Posterior cingulate gyrus (tissue), 11 donors: ENCODE measurements at regions not wholly inside any gene's neighbourhood (a gene's known extent, or its start where the extent isn't known, plus 50 kb on each side); places are given as distances from the start of the nearest gene placed in this dataset.

Source experiments
- DNase-seq, 10 donors: peaks; one replicate each; pipeline versions ENCODE4 v3.0.0 to v3.0.0-alpha.2; 2020 to 2021; ENCODE audit warnings: mixed read lengths in 3 of 10
- intact Hi-C: fragments of 100-400 bp; cut with DNase I; formaldehyde crosslinking; loops from one replicate; pipeline ENCODE4 v1.15.1; 2023

DNA sequence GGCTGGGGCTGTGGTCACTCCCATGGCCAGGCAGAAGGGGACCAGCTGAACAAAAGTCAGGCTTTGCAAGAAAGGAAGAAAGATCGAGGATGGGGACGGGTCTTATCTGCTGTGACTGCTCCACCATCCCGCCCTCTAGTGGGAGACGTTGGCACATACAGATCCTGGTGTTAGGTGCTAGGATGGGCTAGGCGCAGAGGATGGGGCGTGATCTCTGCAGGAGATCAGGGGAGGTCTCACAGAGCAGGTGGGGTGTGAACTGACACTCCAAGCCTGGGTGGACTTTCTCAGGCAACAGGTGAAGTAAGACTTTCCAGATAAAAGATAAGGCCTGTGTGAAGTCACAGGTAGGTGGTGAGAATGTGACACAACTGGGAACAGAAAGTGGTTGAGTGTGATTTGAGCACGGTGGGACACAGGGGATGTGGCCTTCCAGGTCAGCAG, 141.9 kb upstream of the SMAD3 start:
- intact Hi-C loops, result no loop called here
- no peak for DNase-seq

DNA sequence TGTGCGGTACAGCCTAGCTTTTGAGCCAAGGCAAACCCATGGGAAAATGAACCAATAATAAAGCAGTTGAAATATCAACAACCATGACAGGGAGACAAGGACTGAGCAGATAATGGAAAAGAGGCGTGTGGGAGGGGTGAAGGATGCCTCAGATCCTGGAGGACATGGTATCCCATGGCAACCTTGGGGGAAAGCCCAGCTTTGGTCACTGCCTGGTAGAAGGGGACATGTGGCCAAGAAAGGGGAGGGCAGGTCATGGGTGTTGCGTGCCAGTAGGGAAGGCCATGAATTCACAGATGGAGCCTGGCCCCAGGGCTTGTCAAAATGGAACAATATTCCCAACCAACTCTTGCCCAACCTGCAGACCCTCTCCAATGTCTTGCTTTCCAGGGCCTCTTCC, 140.5 kb upstream of the SMAD3 start:
- no peak for DNase-seq
- intact Hi-C loops, result no loop called here

DNA sequence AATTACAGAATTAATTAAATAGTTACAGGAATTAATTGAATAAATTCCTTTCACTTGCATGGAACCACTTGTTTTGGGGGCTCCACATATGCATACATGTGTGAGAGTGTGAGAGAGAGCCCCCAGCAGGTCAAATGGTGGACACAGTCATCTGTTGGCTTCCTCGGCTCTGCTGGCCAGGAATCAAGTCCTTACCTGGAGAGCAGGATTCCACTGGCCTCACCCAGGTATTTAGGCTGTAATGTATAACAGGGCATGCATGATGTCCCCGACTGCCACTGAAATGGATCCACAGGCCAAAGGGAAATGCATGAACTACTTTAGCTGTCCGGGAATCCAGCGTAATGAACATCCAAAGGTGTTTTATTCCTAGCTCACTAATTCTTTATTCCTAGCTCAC, 139.7 kb upstream of the SMAD3 start:
- DNase-seq, result no peak
- intact Hi-C loops, result no loop called here

DNA sequence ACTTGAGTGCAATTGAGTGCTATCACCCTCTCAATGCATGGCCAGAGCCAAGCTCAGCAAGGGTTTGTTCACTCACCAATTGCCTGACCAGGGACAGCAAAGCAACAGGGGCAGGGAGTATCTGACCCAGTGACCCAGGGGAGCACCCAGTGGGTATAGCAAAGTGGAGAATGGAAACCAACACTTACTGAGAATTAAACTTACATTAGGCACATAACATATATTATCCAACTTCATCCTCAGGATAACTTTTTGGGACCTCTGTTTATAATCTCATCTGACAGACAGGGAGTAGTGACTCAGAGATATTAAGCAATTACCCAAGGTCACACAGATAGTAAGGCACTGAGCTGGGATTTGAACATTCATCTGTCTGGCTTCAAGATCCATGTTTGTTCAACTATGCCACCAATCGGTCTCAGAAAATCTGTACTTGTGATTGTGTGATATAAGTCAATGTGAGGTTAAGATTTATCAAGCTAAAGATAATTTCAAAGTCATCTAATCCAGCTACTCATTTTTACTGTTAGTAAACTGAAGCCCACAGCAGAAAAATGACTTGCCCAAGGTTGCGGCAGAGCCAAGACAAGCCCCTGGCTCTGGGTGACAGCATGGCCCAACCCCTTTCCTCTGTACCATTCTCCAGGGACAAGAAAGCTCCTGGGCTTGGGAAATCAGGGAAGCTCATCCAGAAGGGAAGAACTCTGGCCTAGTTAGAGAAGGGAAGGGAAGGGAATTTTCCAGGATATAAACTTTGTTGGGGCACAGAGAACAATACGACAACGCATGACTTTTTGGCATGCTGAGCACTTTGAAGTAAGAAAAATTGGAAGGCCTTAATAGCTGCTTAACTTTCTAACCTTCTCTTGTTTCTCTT, 138.0 kb upstream of the SMAD3 start:
- intact Hi-C loops, result no loop called here
- DNase-seq, result no peak

DNA sequence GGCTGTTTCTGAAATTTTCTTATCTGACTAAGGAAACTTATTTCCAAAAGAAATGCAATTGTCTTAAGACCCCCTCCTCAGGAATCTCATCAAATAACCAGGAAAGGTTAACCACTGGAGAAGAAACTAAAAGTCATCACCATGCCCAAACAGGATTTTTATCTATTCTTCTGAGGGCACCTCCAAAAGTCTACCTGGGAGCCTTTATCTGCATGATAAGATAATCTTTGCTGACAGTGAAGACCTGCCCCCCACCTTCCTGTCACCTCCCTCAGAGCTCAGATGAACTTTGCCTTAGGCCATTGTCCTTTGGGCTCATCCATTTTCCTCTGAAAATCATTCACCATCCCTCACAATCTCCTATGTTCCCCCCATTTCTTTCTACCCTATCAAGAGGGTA, 137.3 kb upstream of the SMAD3 start:
- no peak for DNase-seq

DNA sequence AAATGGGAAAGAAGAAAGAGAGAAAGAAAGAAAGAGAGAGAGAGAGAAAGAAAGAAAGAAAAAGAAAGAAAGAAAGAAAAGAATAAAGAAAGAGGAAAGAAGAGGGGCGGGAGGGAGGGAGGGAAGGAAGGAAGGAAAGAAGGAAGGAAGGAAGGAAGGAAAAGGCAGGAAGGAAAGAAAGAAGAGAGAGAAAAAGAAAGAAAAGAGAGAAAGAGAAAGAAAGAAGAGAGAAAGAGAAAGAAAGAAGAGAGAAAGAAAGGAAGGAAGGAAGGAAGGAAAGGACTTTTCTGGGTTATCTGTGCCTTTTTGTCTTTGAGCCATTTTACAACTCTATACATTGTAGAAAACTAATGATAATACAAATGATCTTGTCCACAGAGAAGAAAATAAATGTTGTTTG, 136.6 kb upstream of the SMAD3 start:
- no peak for DNase-seq
- intact Hi-C loops, result no loop called here

More for the DNA sequence above, 137.3 kb upstream of the SMAD3 start:
- intact Hi-C loops, result no loop called here

DNA sequence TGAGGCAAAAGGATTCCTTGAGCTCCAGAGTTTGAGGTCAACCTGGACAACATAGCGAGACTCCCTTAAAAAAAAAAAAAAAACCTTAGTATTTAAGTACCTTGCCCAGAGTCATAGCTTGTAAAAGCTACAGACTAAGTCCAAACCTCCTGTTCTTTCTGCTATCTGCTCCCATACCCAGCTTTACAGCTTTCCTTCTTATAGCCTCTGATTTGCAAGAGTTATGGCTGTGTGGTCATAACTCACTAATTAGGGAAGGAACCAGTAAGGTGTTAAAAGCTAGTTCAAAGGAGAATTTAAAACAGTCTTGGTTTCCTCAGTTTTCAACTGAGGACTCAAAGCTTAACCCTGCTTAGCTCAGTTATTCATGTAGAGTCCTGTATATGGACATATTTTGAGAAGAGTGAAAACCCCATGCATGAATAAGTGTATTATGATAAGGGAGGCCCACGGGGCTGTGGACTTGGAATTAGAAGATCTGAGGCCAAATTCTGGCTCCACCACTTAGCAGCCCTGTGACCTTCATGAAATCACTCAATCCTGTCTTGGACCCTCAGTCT, 135.5 kb upstream of the SMAD3 start:
- intact Hi-C loops, result no loop called here
- no peak for DNase-seq

DNA sequence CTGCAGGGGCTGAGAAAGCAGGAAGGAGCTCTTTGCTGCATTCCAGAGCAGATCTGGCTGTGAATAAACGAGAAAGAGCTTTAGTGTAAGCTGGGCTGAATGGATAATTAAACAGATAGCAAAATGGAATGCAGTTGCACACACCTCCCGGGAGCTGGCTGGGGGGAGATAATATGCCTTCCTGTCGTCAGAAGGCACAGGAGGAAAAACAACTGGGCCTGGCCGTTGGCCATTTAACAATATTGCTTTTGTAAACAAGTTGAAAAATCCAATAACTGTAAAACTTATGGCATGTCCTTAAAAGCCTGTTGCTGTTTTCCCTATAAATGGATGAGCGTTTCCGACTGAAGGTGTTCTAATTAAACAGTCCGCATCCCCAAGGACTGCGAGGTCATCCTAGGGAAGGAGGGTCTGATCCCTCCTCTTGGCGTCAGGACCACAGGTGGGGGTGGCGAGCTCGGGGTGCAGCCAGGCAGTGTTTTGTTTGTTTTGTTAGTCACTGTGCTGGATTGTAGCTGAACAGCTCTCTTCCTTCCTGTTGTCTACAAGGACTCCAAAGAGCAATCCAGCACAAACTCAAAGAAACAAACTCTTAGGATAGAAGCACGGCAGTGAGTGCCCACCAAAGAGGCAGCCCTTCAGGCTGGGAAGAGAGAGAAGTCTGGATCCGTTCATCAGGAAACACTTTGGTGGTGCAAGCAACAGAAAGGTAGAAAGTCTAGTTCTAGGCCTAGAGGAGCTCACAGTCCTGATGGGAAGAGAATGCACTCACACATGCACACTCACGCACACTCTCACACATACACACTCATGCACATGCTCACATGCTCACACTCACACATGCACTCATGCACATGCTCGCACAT, 133.4 kb upstream of the SMAD3 start:
- peak in 1 of 10 donors; percentile 31 for DNase-seq
- intact Hi-C loops, result no loop called here

DNA sequence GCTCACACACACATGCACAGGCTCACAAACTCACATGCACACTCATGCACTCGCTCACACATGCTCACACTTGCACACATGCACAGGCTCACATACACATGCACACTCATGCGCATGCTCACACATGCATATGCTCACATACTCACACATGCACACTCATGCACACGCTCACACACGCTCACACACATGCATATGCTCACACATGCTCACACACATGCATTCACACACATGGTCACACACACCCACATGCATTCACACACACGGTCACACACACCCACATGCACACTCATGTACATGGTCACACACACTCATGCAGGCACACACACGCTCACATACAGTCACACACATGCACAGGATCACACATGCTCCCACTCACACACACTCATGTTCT, 132.8 kb upstream of the SMAD3 start:
- intact Hi-C loops, result no loop called here
- DNase-seq, result peak in 1 of 10 donors; percentile 0

DNA sequence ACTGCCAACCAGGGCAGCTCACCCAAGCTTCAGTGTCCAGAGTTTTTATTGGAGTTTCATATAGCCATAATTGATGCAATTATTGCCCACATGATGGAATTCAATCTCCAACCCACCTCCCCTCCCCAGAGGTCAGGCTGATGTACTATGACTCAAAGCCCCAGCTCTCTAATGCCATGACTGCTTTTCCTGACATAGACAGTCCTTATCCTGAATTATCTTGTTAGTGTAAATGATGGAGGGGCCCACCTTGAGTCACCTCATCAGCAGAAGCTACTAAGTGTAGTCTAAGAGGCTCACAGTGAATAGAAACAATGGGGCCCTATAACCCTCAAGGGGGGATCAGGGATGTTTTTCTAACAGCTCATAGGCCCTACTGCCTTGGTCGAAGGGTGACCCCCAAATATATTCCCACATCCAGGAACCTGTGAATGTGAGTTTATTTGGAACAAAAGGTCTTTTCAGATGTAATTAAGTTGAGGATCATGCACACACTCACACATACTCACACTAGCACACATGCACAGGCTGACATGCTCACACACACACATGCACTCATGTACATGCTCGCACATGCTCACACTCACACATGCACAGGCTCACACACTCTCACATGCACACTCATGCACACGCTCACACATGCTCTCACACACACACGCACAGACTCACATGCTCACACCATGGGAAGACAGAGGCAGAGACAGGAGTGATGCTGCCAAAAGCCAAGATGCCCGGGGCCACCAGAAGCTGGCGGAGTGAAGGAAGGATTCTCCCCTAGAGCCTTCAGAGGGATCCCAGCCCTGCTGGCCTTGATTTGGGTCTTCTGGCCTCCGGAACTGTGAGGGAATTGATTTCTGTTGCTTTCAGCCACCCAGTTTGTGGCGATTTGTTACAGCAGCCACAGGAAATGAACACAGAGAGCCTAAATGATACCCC, 131.2 kb upstream of the SMAD3 start:
- intact Hi-C loops, result no loop called here
- no peak for DNase-seq

DNA sequence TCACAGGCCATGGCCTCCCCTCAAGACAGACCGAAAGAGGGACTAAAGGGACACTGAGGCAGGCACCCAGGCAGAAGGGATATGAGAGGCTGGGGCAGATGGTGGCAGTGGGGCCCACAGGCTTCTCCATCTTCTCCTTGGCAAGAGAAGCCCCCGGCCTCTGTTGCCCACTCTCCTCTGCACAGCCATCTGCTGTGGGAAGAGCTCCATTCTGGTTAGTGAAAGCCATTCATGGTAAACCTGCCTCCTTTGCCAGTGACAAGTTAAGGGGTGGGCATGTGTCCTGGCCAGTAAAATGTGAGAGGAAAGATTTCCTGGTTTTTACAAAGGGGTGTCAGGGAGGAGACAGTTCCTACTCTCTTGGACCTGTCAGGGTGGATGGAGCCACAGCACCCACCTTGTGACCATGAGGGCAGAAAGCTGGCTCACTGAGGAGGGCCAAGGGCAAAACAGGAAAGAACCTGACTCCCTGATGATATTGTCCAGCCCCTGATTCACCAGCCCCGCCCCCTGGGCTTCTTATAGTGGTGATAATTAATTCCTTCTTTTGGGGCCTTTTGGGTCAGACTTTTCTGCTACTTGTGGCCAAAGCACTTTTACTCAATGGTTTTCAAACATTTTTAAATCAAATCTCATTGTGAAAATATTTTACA, 130.4 kb upstream of the SMAD3 start:
- intact Hi-C loops, result no loop called here
- peak in 1 of 10 donors; percentile 41 for DNase-seq

DNA sequence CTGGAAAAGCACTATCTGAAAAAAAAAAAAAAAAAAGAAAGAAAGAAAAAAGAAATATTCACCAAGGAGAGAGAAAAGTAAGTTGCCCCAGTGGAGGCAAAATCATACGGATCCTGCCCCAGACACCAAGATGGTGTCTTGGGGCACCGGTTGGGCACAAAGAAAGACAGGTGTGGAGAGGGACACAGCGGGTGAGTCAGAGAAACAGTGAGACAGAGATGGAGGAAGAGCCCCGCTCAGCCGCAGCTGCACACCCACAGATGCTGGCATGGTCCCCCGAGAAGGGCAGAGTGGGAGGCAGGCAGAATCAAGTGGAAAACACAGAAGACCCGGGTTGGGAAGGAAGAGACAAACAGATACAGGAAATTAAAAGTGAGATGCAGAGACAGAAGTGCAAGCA, 129.7 kb upstream of the SMAD3 start:
- DNase-seq, result peak in 1 of 10 donors; percentile 66
- intact Hi-C loops, result no loop called here

DNA sequence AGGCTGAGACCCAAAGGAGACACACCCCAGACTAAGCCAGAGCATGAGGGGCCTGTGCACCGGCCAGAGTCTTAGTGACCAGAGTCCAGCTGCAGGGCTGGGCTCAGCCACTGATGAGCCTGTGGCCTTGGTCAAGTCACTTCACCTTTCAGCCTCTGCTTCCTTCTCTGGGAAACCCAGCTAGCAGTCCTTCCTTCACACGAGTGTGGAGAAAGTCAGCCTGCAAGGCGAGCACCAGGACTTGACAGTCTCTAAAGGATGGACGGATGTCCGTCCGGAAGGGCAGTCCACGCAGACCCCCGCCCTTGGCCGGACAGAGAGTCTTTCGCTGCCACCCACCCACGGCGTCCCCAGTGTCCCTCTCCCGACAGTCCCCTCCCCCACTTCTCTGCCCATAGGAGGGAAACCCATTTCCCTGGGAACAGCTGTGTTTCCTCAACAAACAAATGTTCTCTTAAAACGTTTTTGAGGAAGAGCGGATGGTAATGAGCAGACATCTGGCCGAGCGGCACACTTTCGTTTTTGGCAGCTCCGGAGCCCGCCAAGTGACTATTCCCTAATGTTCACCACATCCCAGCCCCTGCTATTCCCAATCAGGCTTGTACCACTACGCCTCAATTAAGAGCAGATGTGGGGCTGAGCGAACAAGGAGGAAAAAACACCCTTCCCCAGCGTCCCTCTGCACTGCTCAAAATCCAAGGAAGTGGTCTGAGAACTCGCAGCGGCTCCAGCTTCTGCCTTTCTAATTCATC, 129.1 kb upstream of the SMAD3 start:
- intact Hi-C loops, result no loop called here
- peak in 2 of 10 donors; percentile 36 to 92 for DNase-seq

DNA sequence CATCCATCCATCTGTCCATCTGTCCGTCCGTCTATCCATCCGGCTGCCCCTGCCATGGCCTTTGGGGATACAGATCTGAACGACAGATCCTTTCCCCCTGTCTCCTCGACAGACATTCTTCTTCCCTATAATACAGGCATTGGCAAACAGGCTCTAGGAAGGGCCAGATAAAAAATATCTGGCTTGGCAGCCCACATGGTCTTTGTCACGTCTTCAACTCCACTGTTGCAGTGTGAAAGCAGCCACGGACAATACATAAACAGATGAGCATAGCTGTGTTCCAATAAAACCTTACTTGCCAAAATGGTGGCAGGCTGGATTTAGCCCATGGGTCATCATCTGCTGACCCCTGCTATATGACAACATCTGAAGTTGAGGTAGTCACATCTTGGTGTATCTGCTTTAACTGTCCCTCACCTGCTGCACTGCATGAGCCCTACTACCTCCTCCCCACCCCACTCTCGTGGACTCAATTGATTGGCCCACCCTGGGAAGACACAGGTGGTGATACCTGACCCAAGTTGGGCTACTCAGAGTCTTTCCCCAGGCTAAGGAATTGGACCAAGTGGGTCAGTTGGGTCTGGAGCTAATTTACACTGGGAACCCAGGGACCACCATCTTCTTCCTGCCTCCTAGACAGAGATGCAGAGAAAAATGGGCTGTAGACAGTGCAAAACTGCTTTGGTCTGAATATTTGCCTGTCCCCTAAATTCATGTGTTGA, 128.4 kb upstream of the SMAD3 start:
- DNase-seq, result peak in 1 of 10 donors; percentile 44
- intact Hi-C loops, result no loop called here

DNA sequence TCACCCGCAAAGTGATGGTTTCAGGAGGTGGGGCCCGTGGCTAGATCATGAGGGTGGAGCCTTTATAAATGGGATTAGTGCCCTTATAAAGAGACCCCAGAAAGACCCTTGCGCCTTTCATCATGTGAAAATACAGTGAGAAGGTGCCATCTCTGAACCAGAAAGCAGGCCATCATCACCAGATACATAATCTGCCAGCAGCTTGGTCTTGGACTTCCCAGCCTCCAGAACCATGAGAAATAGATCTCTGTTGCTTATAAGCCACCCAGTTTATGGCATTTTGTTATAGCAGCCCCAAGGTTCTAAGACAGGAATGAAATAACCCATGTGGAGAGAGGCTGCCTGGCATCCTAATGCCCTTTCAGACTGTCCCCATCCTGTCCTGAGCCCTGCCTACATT, 127.8 kb upstream of the SMAD3 start:
- DNase-seq, result peak in 1 of 10 donors; percentile 3

DNA sequence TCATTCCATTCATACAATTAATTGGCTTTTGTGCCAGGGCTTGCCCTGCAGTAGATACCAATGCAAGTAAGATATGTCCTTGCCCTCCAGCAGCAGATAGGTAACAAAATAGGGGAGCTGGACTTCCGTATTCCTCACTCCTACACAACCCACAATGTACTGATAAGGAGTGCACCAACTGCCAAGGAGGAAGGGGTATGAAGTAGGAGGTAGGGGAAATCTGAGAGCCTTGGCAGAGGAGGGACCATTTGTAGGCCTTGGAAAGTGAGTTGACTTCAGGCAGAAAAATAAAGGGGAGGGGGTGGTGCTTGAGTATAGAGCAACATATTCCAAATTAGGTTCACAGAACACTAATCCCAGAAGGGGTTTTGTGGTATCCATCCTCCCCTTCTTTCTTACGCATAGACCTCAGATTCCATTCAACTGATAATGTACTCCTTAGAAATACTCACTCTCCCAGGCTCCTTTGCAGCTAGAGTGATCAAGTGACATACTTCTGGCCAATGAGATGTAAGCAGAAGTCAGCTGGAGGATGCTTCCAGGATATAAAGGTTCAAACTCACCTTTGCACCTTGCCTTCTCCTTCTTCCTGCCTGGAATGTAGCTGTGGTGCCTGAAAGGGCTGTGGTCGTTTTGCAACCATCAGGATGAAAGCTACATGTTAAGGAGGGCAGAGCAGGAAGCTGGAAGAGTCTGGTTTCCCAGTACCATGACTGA, 127.1 kb upstream of the SMAD3 start:
- intact Hi-C loops, result no loop called here

More for the DNA sequence above, 127.8 kb upstream of the SMAD3 start:
- intact Hi-C loops, result no loop called here

DNA sequence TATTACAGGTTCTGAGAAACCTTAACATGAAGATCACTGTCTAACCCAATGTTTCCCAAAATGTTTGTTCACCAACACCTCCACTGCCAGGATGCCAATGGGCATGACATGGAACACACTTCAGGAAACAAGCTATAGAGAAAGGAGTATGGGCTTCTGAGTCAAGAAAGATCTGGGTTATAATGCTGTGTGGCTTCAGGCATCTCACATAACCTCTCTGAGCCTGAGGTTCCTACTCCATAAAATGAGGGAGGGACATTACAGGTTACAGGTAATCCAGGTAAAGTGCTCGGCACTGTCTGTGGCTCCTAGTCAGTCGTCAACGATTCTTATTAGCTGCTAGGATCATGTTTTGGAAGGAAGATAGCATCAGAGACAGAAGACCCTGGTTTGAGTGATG, 126.4 kb upstream of the SMAD3 start:
- intact Hi-C loops, result no loop called here
- peak in 1 of 10 donors; percentile 8 for DNase-seq

More for the DNA sequence above, 127.1 kb upstream of the SMAD3 start:
- DNase-seq, result no peak
